K562 (cell line): ENCODE measurements at regions not wholly inside any gene's neighbourhood (a gene's known extent, or its start where the extent isn't known, plus 50 kb on each side); places are given as distances from the start of the nearest gene placed in this dataset.

Experiments used
- ATAC-seq: fragments of 200-7000 bp; cut with Tn5 transposase; 3 replicates; pipeline ENCODE4 v1.9.1; 2020; ENCODE audit warnings: moderate library complexity
- BruUV-seq: library from RNA; stranded (reverse); fragments of 400-500 nt; replicated peaks from 2 replicates; lab custom pipeline; 2021; lab: Mats Ljungman, UMichigan
- CTCF ChIA-PET: fragments of 300-600 bp; formaldehyde crosslinking; extraction: SDS; loops from one replicate; lab custom pipeline; 2021; ENCODE audit warnings: low intra/inter-chr PET ratio; lab: Yijun Ruan, JAX
- POLR2A ChIA-PET: fragments of 300-600, 350-650 bp; sonication (Branson Sonifier 250); formaldehyde crosslinking; extraction: SDS; loops from one replicate; lab custom pipeline; 2021; ENCODE audit warnings: antibody characterized with exemption, inconsistent platforms; lab: Yijun Ruan, JAX
- DNase-seq, 4 experiments: peaks; one replicate each; pipeline versions ENCODE4 v3.0.0 to v3.0.0-alpha.2; 2011 to 2018; ENCODE audit warnings: low spot score in 3 of 4, mixed read lengths in 3 of 4; ENCODE audit errors: extremely low read depth in 1 of 4
- FAIRE-seq: peaks from 2 replicates; lab custom pipeline; 2011; peaks lifted over from hg19 to GRCh38; lab: Jason Lieb, UNC
- H2AFZ ChIP-seq: 2 replicates; pipeline ENCODE4 v1.6.0; 2011; ENCODE audit warnings: low read depth, low read length, control low read depth, inconsistent platforms
- H3K27ac ChIP-seq: fragments of 200-600 bp; 3 replicates; pipeline ENCODE4 v1.8.0; 2011; ENCODE audit warnings: low read depth, mild to moderate bottlenecking, control low read depth, inconsistent platforms, low read length, moderate library complexity, mixed read lengths; ENCODE audit errors: extremely low read depth
- H3K27me3 ChIP-seq, 2 experiments: fragments of 300-600 bp in 1 of 2; 2 replicates in 1 of 2; 3 replicates in 1 of 2; pipeline versions ENCODE4 v1.6.0 to v1.8.0; 2011; ENCODE audit warnings: inconsistent platforms in 2 of 2, low read length in 2 of 2, mild to moderate bottlenecking in 1 of 2, mixed read lengths in 1 of 2, moderate library complexity in 1 of 2; ENCODE audit not compliant: control insufficient read depth in 2 of 2, insufficient read depth in 2 of 2
- H3K36me3 ChIP-seq: fragments of 300-600 bp; 3 replicates; pipeline ENCODE4 v1.8.0; 2011; ENCODE audit warnings: mild to moderate bottlenecking, low read length, inconsistent platforms; ENCODE audit not compliant: control insufficient read depth, insufficient read depth
- H3K4me1 ChIP-seq, 2 experiments: fragments of 200-600 bp in 1 of 2; replicated peaks in 1 of 2; 2 replicates in 1 of 2; 3 replicates in 1 of 2; pipeline versions ENCODE4 v1.5.1 to v1.8.0; 2011; ENCODE audit warnings: inconsistent platforms in 2 of 2, low read length in 2 of 2, mild to moderate bottlenecking in 1 of 2, mixed read lengths in 1 of 2, moderate library complexity in 1 of 2; ENCODE audit not compliant: control insufficient read depth in 2 of 2, insufficient read depth in 2 of 2
- H3K4me2 ChIP-seq: 2 replicates; pipeline ENCODE4 v1.6.1; 2011; ENCODE audit warnings: low read length, control low read depth, inconsistent platforms, mixed read lengths; ENCODE audit not compliant: insufficient read depth
- H3K4me3 ChIP-seq: fragments of 200-600 bp; sonication (generic), shearing (Covaris generic); 2 replicates; pipeline ENCODE4 v1.5.1; 2016; ENCODE audit warnings: control low read depth, inconsistent platforms
- H3K79me2 ChIP-seq: fragments of 200-600 bp; 3 replicates; pipeline ENCODE4 v1.8.0; 2011; ENCODE audit warnings: low read length, inconsistent platforms; ENCODE audit not compliant: control insufficient read depth, insufficient read depth
- H3K9ac ChIP-seq, 2 experiments: 2 replicates each; pipeline versions ENCODE4 v1.6.0 to v1.6.1; 2011; ENCODE audit warnings: low read depth in 2 of 2, low read length in 2 of 2, control low read depth in 1 of 2, inconsistent platforms in 1 of 2, mild to moderate bottlenecking in 1 of 2, mixed read lengths in 1 of 2; ENCODE audit not compliant: insufficient read depth in 1 of 2
- H3K9me1 ChIP-seq: one replicate; pipeline ENCODE4 v1.6.0; 2011; ENCODE audit warnings: inconsistent platforms, mild to moderate bottlenecking, low read length, moderate library complexity; ENCODE audit not compliant: control insufficient read depth, insufficient read depth
- H3K9me3 ChIP-seq: replicated peaks from 2 replicates; pipeline ENCODE4 v1.5.1; 2011; ENCODE audit warnings: low read depth, low read length, inconsistent platforms; ENCODE audit not compliant: control insufficient read depth, insufficient read depth
- H4K20me1 ChIP-seq: replicated peaks from 2 replicates; pipeline ENCODE4 v1.6.1; 2011; ENCODE audit warnings: low read length, inconsistent platforms, mixed read lengths; ENCODE audit not compliant: control insufficient read depth, insufficient read depth
- BRD9 ChIP-seq: fragments of 450-650 bp; IDR thresholded peaks from 2 replicates; pipeline ENCODE4 v1.6.1; 2018; ENCODE audit warnings: low read depth; ENCODE audit not compliant: partially characterized antibody
- CHCHD3 ChIP-seq: fragments of 250-450 bp; sonication (Bioruptor Pico); IDR thresholded peaks from 2 replicates; pipeline ENCODE4 v2.1.2; 2022; ENCODE audit warnings: mild to moderate bottlenecking
- SMARCE1 ChIP-seq: fragments of 450-650 bp; IDR thresholded peaks from 2 replicates; pipeline ENCODE4 v1.7.1; 2016; ENCODE audit warnings: mild to moderate bottlenecking
- TEAD1 ChIP-seq, 2 experiments: fragments of 450-650 bp in 1 of 2; sonication (generic) in 1 of 2; formaldehyde crosslinking; IDR thresholded peaks; 2 replicates each; pipeline versions ENCODE4 v1.4.0 to v1.8.0; 2020 to 2022; ENCODE audit warnings: mild to moderate bottlenecking in 2 of 2, missing genetic modification reagents in 1 of 2
- TRIM24 ChIP-seq, 2 experiments: fragments of 450-650 bp; IDR thresholded peaks; 2 replicates each; pipeline ENCODE4 v1.6.1; 2016
- ZNF507 ChIP-seq: conservative IDR thresholded peaks from 2 replicates; pipeline ENCODE4 v1.6.1; 2017; ENCODE audit warnings: missing genetic modification characterization, missing compliant biosample characterization
- WGBS: fragments of 100-300 bp; shearing (Covaris generic); methylation state at CpG from one replicate; pipeline ENCODE4 v1.1.6; 2016; ENCODE audit warnings: low coverage, mixed read lengths; ENCODE audit not compliant: insufficient coverage; ENCODE audit errors: missing lambda C conversion rate; 5-methylcytosine and 5-hydroxymethylcytosine counted together
- in situ Hi-C: fragments of 300-500 bp; cut with MboI; formaldehyde crosslinking; loops from 4 replicates; pipeline ENCODE4 v1.15.0; 2018; ENCODE audit warnings: inconsistent platforms, mixed read lengths
- intact Hi-C: fragments of 100-400 bp; cut with micrococcal nuclease; formaldehyde crosslinking; loops from 2 replicates; pipeline ENCODE4 v1.14.2; 2022
- TF ChIP-seq, protein P1 (sequence below): fragments of 450-650 bp; formaldehyde crosslinking; IDR thresholded peaks from 2 replicates; pipeline ENCODE4 v1.4.0; 2020; ENCODE audit warnings: mild to moderate bottlenecking, moderate library complexity
- TF ChIP-seq, protein P2 (sequence below): sonication (generic); formaldehyde crosslinking; IDR thresholded peaks from 2 replicates; pipeline ENCODE4 v1.8.0; 2022; ENCODE audit warnings: mild to moderate bottlenecking, missing genetic modification reagents
- TF ChIP-seq, protein P3 (sequence below): fragments of 250-450 bp; sonication (Bioruptor Pico); IDR thresholded peaks from 2 replicates; pipeline ENCODE4 v1.8.0; 2022; ENCODE audit warnings: moderate library complexity, mild to moderate bottlenecking, inconsistent platforms

DNA sequence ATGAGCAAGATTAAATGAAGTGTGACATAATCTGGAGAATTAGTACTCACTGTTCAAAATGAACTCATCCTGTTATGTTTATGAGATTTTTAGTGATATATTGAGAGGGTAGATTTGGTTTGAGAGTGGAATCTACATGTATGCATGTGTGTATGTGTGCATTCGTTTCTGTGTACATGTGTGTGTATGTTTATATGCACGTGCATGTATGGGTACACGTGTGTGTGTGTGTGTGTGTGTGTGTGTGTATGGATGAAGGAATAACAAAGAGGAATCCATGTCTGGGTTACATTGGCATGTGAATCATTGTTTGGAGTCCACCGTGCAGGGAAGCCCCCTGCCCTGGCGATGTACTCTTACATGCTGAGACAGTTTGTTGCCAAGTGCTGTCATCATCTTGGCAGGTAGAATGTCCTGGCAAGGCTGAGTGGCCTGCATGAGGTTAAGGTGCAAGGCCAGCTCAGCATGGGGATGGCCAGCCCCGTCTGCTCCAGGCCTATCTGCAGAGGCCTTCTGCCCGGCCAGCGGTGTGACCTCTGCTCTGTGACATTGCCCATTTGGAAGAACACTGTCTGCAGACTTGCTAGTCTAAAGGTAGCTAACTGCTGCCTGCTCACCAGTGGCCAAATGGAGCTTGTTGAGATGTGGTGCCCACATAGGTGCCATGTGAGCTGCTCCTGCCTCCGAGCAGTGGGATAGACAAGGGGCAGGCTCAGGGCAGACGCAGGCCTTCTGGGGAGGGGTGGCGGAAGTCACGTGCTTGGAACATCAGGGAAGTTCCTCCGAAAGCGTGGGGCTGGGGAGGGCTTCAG lies 222.3 kb downstream of the TEX29 start (continued):
- TF ChIP-seq, protein P1, sequence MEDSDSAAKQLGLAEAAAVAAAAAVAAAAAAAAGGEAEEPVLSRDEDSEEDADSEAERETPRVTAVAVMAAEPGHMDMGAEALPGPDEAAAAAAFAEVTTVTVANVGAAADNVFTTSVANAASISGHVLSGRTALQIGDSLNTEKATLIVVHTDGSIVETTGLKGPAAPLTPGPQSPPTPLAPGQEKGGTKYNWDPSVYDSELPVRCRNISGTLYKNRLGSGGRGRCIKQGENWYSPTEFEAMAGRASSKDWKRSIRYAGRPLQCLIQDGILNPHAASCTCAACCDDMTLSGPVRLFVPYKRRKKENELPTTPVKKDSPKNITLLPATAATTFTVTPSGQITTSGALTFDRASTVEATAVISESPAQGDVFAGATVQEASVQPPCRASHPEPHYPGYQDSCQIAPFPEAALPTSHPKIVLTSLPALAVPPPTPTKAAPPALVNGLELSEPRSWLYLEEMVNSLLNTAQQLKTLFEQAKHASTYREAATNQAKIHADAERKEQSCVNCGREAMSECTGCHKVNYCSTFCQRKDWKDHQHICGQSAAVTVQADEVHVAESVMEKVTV (CRISPR knock-in tag): no peak
- TF ChIP-seq TEAD1 (CRISPR knock-in tag; IDR thresholded peaks at IDR 0.05): no peak

DNA sequence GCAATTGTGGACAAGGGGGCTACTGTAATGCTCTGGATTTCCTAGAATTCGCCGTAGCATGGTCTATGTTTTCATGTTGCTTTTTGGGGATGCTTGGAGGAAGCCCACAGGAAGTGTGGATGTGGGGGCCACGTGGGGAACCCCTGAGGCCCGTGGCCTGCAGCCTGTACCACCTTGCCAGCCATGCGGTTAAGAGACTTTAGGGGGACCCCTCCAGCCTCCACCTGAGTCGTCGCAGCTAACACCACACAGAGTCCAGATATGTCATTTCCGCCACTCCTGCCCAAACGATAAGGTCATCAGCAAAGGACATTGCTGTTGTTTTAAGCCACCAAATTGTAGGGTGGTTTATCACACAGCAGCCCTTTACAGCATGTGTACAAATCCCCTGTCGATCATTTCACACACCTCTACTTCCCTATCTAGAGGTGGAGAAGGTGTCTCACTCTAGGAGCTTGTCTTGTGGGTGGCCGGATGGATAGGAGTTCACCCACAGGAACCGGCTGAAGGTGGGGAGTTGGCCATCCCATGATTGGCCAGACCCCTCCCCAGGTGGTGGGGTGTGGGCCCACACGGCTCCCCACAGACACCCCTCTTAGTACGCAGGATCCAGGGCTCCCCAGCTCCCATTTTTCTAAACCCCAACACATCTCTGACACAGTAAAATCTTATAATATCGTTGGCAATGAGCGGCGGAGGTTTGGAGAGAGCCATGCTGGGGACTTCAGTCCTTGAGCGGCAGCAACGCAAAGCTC lies 226.7 kb downstream of the TEX29 start:
- no TSS peak for BruUV-seq
- no peaks in the 10 kb centered on the region for H4K20me1 ChIP-seq
- no peak overlapping the region for H3K27ac ChIP-seq
- no peaks in the 10 kb centered on the region for H3K36me3 ChIP-seq
- ATAC-seq (no peak), FAIRE-seq (no peak), DNase-seq (no peak)
- H3K9ac ChIP-seq: no peak overlapping the region
- H3K9me1 ChIP-seq: no peaks in the 10 kb centered on the region
- no peaks in the 10 kb centered on the region for H3K4me1 ChIP-seq
- no peaks in the 10 kb centered on the region for H3K9me3 ChIP-seq
- 3% methylated on average over 12 of the region's 19 CpGs for WGBS
- intact Hi-C loops (no loop called here), in situ Hi-C loops (no loop called here)
- no peak overlapping the region for H3K4me3 ChIP-seq
- POLR2A ChIA-PET: no interaction called here
- no peaks in the 10 kb centered on the region for H3K79me2 ChIP-seq
- CTCF ChIA-PET: no interaction called here
- H3K4me2 ChIP-seq: no peak overlapping the region
- H3K27me3 ChIP-seq: peaks cover 3 to 20% of the 10 kb centered on the region in 2 experiments; a peak in 3 of 5 replicates
- H2AFZ ChIP-seq: no peak overlapping the region
- TF ChIP-seq SMARCE1 (no peak), CHCHD3 (no peak), TRIM24 (IDR thresholded peaks at IDR 0.05) (no peak), ZNF507 (tag) (no peak), BRD9 (no peak)
- TF ChIP-seq, protein P2, sequence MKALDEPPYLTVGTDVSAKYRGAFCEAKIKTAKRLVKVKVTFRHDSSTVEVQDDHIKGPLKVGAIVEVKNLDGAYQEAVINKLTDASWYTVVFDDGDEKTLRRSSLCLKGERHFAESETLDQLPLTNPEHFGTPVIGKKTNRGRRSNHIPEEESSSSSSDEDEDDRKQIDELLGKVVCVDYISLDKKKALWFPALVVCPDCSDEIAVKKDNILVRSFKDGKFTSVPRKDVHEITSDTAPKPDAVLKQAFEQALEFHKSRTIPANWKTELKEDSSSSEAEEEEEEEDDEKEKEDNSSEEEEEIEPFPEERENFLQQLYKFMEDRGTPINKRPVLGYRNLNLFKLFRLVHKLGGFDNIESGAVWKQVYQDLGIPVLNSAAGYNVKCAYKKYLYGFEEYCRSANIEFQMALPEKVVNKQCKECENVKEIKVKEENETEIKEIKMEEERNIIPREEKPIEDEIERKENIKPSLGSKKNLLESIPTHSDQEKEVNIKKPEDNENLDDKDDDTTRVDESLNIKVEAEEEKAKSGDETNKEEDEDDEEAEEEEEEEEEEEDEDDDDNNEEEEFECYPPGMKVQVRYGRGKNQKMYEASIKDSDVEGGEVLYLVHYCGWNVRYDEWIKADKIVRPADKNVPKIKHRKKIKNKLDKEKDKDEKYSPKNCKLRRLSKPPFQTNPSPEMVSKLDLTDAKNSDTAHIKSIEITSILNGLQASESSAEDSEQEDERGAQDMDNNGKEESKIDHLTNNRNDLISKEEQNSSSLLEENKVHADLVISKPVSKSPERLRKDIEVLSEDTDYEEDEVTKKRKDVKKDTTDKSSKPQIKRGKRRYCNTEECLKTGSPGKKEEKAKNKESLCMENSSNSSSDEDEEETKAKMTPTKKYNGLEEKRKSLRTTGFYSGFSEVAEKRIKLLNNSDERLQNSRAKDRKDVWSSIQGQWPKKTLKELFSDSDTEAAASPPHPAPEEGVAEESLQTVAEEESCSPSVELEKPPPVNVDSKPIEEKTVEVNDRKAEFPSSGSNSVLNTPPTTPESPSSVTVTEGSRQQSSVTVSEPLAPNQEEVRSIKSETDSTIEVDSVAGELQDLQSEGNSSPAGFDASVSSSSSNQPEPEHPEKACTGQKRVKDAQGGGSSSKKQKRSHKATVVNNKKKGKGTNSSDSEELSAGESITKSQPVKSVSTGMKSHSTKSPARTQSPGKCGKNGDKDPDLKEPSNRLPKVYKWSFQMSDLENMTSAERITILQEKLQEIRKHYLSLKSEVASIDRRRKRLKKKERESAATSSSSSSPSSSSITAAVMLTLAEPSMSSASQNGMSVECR (CRISPR knock-in tag): no peak
- TF ChIP-seq, protein P3, sequence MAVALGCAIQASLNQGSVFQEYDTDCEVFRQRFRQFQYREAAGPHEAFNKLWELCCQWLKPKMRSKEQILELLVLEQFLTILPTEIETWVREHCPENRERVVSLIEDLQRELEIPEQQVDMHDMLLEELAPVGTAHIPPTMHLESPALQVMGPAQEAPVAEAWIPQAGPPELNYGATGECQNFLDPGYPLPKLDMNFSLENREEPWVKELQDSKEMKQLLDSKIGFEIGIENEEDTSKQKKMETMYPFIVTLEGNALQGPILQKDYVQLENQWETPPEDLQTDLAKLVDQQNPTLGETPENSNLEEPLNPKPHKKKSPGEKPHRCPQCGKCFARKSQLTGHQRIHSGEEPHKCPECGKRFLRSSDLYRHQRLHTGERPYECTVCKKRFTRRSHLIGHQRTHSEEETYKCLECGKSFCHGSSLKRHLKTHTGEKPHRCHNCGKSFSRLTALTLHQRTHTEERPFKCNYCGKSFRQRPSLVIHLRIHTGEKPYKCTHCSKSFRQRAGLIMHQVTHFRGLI (CRISPR knock-in tag): no peak
